HUES48 (cell line): ENCODE measurements at regions not wholly inside any gene's neighbourhood (a gene's known extent, or its start where the extent isn't known, plus 50 kb on each side); places are given as distances from the start of the nearest gene placed in this dataset.
"Not testable (repeated sequence)": the region's sequence is repeated elsewhere in the genome, so short reads cannot be mapped to it uniquely, and the experiment has no call there.

Source experiments
- H3K27ac ChIP-seq: one replicate; pipeline ENCODE4 v1.7.0; 2013; ENCODE audit warnings: low read depth, low read length, inconsistent platforms
- H3K27me3 ChIP-seq: 2 replicates; pipeline ENCODE4 v1.6.1; 2013; ENCODE audit warnings: mild to moderate bottlenecking, low read length; ENCODE audit not compliant: control insufficient read depth, insufficient read depth
- H3K36me3 ChIP-seq: 2 replicates; pipeline ENCODE4 v1.6.1; 2013; ENCODE audit warnings: low read length; ENCODE audit not compliant: control insufficient read depth, insufficient read depth
- H3K4me1 ChIP-seq: 2 replicates; pipeline ENCODE4 v1.6.1; 2013; ENCODE audit warnings: mild to moderate bottlenecking, low read length; ENCODE audit not compliant: control insufficient read depth, insufficient read depth
- H3K4me3 ChIP-seq: 2 replicates; pipeline ENCODE4 v1.5.1; 2013; ENCODE audit warnings: mild to moderate bottlenecking, low read depth, low read length
- H3K9ac ChIP-seq: 2 replicates; pipeline ENCODE4 v1.6.1; 2013; ENCODE audit warnings: mild to moderate bottlenecking, low read depth, low read length, moderate library complexity
- H3K9me3 ChIP-seq: 2 replicates; pipeline ENCODE4 v1.6.1; 2013; ENCODE audit warnings: low read length; ENCODE audit not compliant: control insufficient read depth, insufficient read depth

GRCh38 chr5:152644029-152644728 lies 239.1 kb upstream of the NMUR2 start:
- no peak overlapping the region for H3K9ac ChIP-seq
- peaks cover 35% of the 10 kb centered on the region for H3K27me3 ChIP-seq
- no peaks in the 10 kb centered on the region for H3K36me3 ChIP-seq
- H3K4me1 ChIP-seq, result peaks cover 17% of the 10 kb centered on the region
- no peak overlapping the region for H3K4me3 ChIP-seq
- H3K27ac ChIP-seq, result no peak overlapping the region
- H3K9me3 ChIP-seq, result no peaks in the 10 kb centered on the region

DNA sequence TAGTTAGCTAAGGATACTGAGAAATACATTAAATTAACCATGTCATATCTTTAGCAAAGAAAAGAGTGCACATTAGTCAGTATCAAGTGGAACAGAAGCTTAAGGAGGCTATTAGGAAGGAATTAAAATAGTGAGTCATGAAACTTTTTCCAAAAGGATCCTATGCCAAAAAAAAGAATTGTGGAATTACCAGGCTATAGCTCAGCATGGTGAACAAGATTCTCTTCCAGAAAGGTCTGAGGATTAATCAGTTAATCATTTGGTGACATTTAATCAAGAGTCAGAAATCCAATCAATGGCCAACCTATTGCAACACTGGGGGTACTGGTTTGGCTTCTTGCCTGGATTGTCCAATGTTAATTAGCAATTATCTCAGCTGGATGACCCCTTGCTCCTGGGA lies 244.5 kb upstream of the NMUR2 start:
- no peaks in the 10 kb centered on the region for H3K36me3 ChIP-seq
- H3K27ac ChIP-seq, result no peak overlapping the region
- no peak overlapping the region for H3K4me3 ChIP-seq
- no peaks in the 10 kb centered on the region for H3K9me3 ChIP-seq
- H3K27me3 ChIP-seq, result peaks cover 5% of the 10 kb centered on the region
- no peak overlapping the region for H3K9ac ChIP-seq
- peaks cover 15% of the 10 kb centered on the region for H3K4me1 ChIP-seq

GRCh38 chr5:152650413-152650812 lies 245.3 kb upstream of the NMUR2 start:
- H3K36me3 ChIP-seq, result no peaks in the 10 kb centered on the region
- no peak overlapping the region for H3K9ac ChIP-seq
- H3K27ac ChIP-seq, result no peak overlapping the region
- H3K4me1 ChIP-seq, result peaks cover 15% of the 10 kb centered on the region
- H3K27me3 ChIP-seq, result no peaks in the 10 kb centered on the region
- H3K9me3 ChIP-seq, result no peaks in the 10 kb centered on the region
- no peak overlapping the region for H3K4me3 ChIP-seq

- not testable (repeated sequence) for H3K27ac ChIP-seq, H3K9ac ChIP-seq, H3K4me1 ChIP-seq, H3K27me3 ChIP-seq, H3K36me3 ChIP-seq, H3K9me3 ChIP-seq
- H3K4me3 ChIP-seq, result peak overlapping the region; percentile 39
Measured at GRCh38 chr5:152659470-152659869, 254.4 kb upstream of the NMUR2 start.

DNA sequence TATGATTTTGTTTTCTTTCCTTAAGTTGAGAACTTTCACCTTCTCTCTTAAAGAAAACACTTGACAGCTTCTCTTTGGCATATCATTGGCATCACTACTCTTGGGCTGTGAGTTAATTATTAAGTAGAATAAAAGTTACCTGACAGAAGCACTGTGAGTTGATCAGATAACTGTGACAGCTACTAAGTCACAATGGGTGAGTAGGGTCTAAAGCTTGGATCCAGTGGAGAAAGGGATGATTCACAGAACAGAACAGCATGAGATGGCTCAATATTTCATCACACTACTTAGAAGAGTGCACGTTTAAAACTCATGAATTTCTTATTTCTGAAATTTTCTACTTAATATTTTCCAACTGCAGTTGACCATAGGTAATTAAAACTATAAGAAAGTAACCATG lies 268.5 kb upstream of the NMUR2 start:
- Histone ChIP-seq H3K36me3 (no peaks in the 10 kb centered on the region), H3K9ac (no peak overlapping the region), H3K4me3 (no peak overlapping the region), H3K27me3 (no peaks in the 10 kb centered on the region), H3K27ac (no peak overlapping the region), H3K9me3 (no peaks in the 10 kb centered on the region), H3K4me1 (no peaks in the 10 kb centered on the region)

GRCh38 chr5:152674403-152674802 lies 269.3 kb upstream of the NMUR2 start:
- Histone ChIP-seq H3K27me3 (no peaks in the 10 kb centered on the region), H3K9me3 (no peaks in the 10 kb centered on the region), H3K4me3 (no peak overlapping the region), H3K36me3 (no peaks in the 10 kb centered on the region), H3K4me1 (no peaks in the 10 kb centered on the region), H3K9ac (no peak overlapping the region), H3K27ac (no peak overlapping the region)

DNA sequence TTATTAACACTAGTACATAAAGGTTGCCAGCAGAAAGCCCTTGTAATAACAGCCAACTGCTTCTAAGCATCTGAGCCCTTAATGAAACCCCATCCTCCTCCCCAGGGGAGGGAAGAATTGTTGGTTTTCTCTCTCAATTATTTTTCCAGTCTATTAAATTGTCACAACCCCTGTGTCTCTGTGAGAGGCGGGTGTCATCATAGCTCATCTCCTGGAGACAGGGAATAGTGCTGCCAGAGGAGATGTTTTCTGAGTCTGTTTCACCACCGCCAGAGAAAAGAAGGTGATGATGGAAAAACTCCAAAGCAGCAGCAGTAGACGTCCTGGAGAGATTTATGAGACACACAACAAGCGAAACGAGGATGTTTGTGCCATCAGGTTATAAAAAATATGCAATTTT lies 271.1 kb upstream of the NMUR2 start:
- no peaks in the 10 kb centered on the region for H3K4me1 ChIP-seq
- no peaks in the 10 kb centered on the region for H3K27me3 ChIP-seq
- no peak overlapping the region for H3K4me3 ChIP-seq
- H3K9ac ChIP-seq, result no peak overlapping the region
- H3K36me3 ChIP-seq, result no peaks in the 10 kb centered on the region
- H3K27ac ChIP-seq, result no peak overlapping the region
- H3K9me3 ChIP-seq, result no peaks in the 10 kb centered on the region

- Histone ChIP-seq H3K36me3 (no peaks in the 10 kb centered on the region), H3K9me3 (peaks cover 21% of the 10 kb centered on the region), H3K27me3 (no peaks in the 10 kb centered on the region), H3K27ac (no peak overlapping the region), H3K4me3 (no peak overlapping the region), H3K9ac (no peak overlapping the region), H3K4me1 (no peaks in the 10 kb centered on the region)
Measured at GRCh38 chr5:152683205-152683604, 278.1 kb upstream of the NMUR2 start.

GRCh38 chr5:152686931-152687330 lies 281.9 kb upstream of the NMUR2 start:
- H3K4me1 ChIP-seq, result no peaks in the 10 kb centered on the region
- no peak overlapping the region for H3K27ac ChIP-seq
- H3K9ac ChIP-seq, result no peak overlapping the region
- H3K27me3 ChIP-seq, result no peaks in the 10 kb centered on the region
- no peaks in the 10 kb centered on the region for H3K36me3 ChIP-seq
- H3K4me3 ChIP-seq, result no peak overlapping the region
- peaks cover 21% of the 10 kb centered on the region for H3K9me3 ChIP-seq

- H3K9ac ChIP-seq, result no peak overlapping the region
- H3K36me3 ChIP-seq, result no peaks in the 10 kb centered on the region
- no peak overlapping the region for H3K4me3 ChIP-seq
- H3K27me3 ChIP-seq, result no peaks in the 10 kb centered on the region
- no peaks in the 10 kb centered on the region for H3K4me1 ChIP-seq
- no peak overlapping the region for H3K27ac ChIP-seq
- H3K9me3 ChIP-seq, result peaks cover 21% of the 10 kb centered on the region
Measured at GRCh38 chr5:152688561-152689249, 283.6 kb upstream of the NMUR2 start.

DNA sequence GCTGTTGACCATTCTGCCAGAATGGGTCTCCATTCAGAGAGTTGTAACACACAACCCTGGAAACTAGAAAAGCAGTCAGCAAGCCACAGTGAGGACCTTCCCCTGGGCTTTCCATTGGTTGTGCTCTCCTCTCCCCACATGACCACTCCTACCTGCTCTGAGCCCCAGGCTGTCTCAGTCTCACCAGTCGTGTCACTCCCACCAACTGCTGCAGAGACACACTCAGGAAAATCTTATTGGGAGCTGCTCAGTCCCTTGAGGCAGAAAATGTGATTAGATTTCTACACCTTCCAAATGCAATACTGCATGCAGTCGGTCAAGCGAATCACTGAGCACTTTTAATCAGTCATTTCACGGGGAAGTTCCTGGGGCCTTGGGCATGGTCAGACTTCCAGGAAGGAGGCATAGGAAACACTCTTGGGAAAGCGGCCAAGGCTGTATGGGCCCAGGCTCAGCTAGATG lies 284.2 kb upstream of the NMUR2 start:
- peaks cover 21% of the 10 kb centered on the region for H3K9me3 ChIP-seq
- no peaks in the 10 kb centered on the region for H3K4me1 ChIP-seq
- no peaks in the 10 kb centered on the region for H3K36me3 ChIP-seq
- H3K27ac ChIP-seq, result no peak overlapping the region
- no peak overlapping the region for H3K4me3 ChIP-seq
- H3K27me3 ChIP-seq, result no peaks in the 10 kb centered on the region
- H3K9ac ChIP-seq, result no peak overlapping the region
